HEK293 (cell line): ENCODE measurements at regions not wholly inside any gene's neighbourhood (a gene's known extent, or its start where the extent isn't known, plus 50 kb on each side); places are given as distances from the start of the nearest gene placed in this dataset.

Experiments used
- ZNF660 ChIP-seq: fragments of 450-650 bp; IDR thresholded peaks from 2 replicates; pipeline ENCODE4 v1.5.1; 2018; ENCODE audit warnings: missing biosample characterization, mild to moderate bottlenecking, missing genetic modification characterization
- TF ChIP-seq, protein P1 (sequence below): fragments of 450-650 bp; formaldehyde crosslinking; IDR thresholded peaks from 2 replicates; pipeline ENCODE4 v1.5.1; 2016; ENCODE audit warnings: missing biosample characterization, missing genetic modification characterization

DNA sequence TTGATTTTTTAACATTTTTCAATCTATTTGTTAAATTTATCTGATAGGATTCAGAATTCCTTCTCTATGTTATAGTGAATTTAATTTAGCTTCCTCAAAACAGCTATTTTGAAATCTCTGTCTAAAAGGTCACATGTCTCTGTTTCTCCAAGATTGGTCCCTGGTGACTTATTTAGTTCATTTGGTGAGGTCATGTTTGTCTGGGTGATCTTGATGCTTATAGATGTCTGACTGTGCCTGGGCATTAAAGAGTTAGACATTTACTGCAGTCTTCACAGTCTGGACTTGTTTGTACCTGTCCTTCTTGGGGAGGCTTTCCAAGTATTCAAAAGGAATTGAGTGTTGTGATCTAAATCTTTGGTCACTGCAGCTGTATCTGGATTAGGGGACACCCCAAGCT is 169.5 kb upstream of the C2CD4B start:
- TF ChIP-seq, protein P1, sequence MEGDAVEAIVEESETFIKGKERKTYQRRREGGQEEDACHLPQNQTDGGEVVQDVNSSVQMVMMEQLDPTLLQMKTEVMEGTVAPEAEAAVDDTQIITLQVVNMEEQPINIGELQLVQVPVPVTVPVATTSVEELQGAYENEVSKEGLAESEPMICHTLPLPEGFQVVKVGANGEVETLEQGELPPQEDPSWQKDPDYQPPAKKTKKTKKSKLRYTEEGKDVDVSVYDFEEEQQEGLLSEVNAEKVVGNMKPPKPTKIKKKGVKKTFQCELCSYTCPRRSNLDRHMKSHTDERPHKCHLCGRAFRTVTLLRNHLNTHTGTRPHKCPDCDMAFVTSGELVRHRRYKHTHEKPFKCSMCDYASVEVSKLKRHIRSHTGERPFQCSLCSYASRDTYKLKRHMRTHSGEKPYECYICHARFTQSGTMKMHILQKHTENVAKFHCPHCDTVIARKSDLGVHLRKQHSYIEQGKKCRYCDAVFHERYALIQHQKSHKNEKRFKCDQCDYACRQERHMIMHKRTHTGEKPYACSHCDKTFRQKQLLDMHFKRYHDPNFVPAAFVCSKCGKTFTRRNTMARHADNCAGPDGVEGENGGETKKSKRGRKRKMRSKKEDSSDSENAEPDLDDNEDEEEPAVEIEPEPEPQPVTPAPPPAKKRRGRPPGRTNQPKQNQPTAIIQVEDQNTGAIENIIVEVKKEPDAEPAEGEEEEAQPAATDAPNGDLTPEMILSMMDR (tag by site-specific recombination), result no peak
- TF ChIP-seq ZNF660 (tag by site-specific recombination), result no peak
